Memory B cell (primary cell): ENCODE measurements at regions not wholly inside any gene's neighbourhood (a gene's known extent, or its start where the extent isn't known, plus 50 kb on each side); places are given as distances from the start of the nearest gene placed in this dataset.

Experiments
- ATAC-seq: fragments of 150-1000 bp; cut with Tn5 transposase; 2 replicates; pipeline ENCODE4 v1.10.0; 2021; ENCODE audit warnings: low read depth, mild to moderate bottlenecking, moderate library complexity
- DNase-seq, 2 donors: peaks; one replicate each; pipeline ENCODE4 v3.0.0; 2022; ENCODE audit warnings: low spot score in 2 of 2
- H3K27ac Mint-ChIP-seq: one replicate; pipeline ENCODE4 v1.8.0; 2022; ENCODE audit warnings: mild to moderate bottlenecking, moderate library complexity, mixed read lengths
- H3K27me3 Mint-ChIP-seq: one replicate; pipeline ENCODE4 v1.8.0; 2022; ENCODE audit warnings: mixed read lengths
- H3K36me3 Mint-ChIP-seq: one replicate; pipeline ENCODE4 v1.8.0; 2022; ENCODE audit warnings: mild to moderate bottlenecking, mixed read lengths
- H3K4me1 Mint-ChIP-seq: one replicate; pipeline ENCODE4 v1.8.0; 2022; ENCODE audit warnings: mixed read lengths
- H3K4me3 Mint-ChIP-seq: one replicate; pipeline ENCODE4 v1.8.0; 2022; ENCODE audit warnings: mild to moderate bottlenecking, moderate library complexity, mixed read lengths
- H3K9me3 Mint-ChIP-seq: one replicate; pipeline ENCODE4 v1.8.0; 2022; ENCODE audit warnings: mixed read lengths

GRCh38 chr16:87008664-87009063 lies 308.5 kb downstream of the C16orf95 start:
- H3K4me3 Mint-ChIP-seq = no peak overlapping the region
- DNase-seq = no peak
- no peak for ATAC-seq
- no peak overlapping the region for H3K27ac Mint-ChIP-seq
- H3K4me1 Mint-ChIP-seq = no peaks in the 10 kb centered on the region
- H3K36me3 Mint-ChIP-seq = no peaks in the 10 kb centered on the region
- H3K9me3 Mint-ChIP-seq = peaks cover 7% of the 10 kb centered on the region
- H3K27me3 Mint-ChIP-seq = no peaks in the 10 kb centered on the region

DNA sequence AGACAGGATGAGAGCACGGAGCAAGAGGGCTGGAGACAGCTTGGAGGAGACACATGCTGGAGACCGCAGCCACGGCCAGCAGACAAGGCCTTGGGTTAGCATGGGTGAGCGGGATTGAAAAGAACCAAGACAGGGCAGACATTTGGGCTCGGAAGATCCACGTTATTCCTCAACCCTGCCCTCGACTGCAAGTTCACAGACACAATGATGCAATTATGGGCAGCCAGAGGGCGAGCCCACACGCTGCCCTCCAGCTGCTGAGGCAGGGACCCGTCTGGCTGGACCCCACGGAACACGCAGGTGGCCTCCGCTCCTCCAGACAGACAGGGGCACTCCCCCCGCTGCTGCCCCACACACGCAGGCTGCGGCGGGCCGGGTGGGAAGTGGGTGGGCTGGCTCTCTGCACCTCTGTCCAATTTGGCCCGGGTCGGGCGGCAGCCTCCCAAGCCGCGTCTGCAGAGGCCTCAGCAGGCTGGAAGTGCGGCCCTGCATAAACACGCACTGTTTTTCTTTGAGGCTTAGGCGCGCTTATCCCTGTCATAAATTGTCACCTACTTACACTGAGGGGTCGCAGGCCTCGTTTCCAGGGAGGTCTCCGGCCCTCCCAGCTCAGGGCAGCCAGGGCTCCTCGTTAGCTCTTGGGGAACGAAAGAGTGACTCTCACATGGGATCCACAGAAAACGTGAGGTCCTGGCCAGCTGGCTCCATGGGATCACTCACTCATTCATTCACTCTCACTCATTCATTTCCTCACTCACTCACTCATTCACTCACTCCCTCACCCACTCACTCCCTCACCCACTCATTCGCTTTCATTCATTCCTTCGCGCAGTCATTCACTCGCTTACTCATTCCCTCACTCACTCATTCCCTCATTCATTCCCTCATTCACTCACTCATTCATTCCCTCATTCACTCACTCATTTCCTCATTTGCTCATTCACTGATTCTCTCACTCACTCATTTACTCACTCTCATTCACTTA lies 303.9 kb downstream of the C16orf95 start:
- no peak overlapping the region for H3K27ac Mint-ChIP-seq
- no peaks in the 10 kb centered on the region for H3K36me3 Mint-ChIP-seq
- ATAC-seq (no peak), DNase-seq (no peak)
- no peak overlapping the region for H3K4me3 Mint-ChIP-seq
- no peaks in the 10 kb centered on the region for H3K4me1 Mint-ChIP-seq
- peaks cover 4% of the 10 kb centered on the region for H3K9me3 Mint-ChIP-seq
- peaks cover 4% of the 10 kb centered on the region for H3K27me3 Mint-ChIP-seq

- no peak overlapping the region for H3K27ac Mint-ChIP-seq
- H3K36me3 Mint-ChIP-seq = no peaks in the 10 kb centered on the region
- no peaks in the 10 kb centered on the region for H3K4me1 Mint-ChIP-seq
- DNase-seq = no peak
- peaks cover 6% of the 10 kb centered on the region for H3K27me3 Mint-ChIP-seq
- ATAC-seq = no peak
- no peak overlapping the region for H3K4me3 Mint-ChIP-seq
- H3K9me3 Mint-ChIP-seq = peaks cover 4% of the 10 kb centered on the region
Measured at GRCh38 chr16:87014112-87014511, 303.1 kb downstream of the C16orf95 start.

DNA sequence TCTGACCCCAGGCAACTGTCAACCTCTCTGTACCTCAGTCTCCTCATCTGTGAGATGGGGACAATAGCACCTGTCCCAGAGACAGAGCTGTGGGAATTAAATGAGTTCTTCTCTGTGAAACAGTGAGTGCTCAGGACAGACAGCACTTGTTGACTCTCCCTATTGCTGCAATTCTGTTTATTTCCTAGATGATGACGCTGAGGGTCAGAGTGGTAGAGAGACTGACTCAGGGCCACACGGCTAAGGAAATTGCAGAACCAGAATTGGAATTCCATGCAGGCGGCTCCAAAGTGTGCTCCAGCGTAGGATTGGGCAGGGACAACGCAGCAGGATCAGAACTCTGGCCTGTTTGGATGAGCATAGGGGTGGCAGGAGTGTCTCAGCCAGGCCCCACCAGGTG lies 302.2 kb downstream of the C16orf95 start:
- Mint-ChIP-seq H3K4me1 (no peaks in the 10 kb centered on the region), H3K27ac (no peak overlapping the region), H3K4me3 (no peak overlapping the region), H3K27me3 (peaks cover 6% of the 10 kb centered on the region), H3K9me3 (peaks cover 2% of the 10 kb centered on the region), H3K36me3 (no peaks in the 10 kb centered on the region)
- DNase-seq = no peak
- no peak for ATAC-seq

GRCh38 chr16:87016046-87017035 lies 300.9 kb downstream of the C16orf95 start:
- DNase-seq = no peak
- H3K27me3 Mint-ChIP-seq = peaks cover 6% of the 10 kb centered on the region
- ATAC-seq = no peak
- H3K4me1 Mint-ChIP-seq = no peaks in the 10 kb centered on the region
- H3K4me3 Mint-ChIP-seq = no peak overlapping the region
- peaks cover 2% of the 10 kb centered on the region for H3K9me3 Mint-ChIP-seq
- no peak overlapping the region for H3K27ac Mint-ChIP-seq
- no peaks in the 10 kb centered on the region for H3K36me3 Mint-ChIP-seq

- no peak overlapping the region for H3K27ac Mint-ChIP-seq
- no peaks in the 10 kb centered on the region for H3K4me1 Mint-ChIP-seq
- peaks cover 6% of the 10 kb centered on the region for H3K27me3 Mint-ChIP-seq
- no peaks in the 10 kb centered on the region for H3K36me3 Mint-ChIP-seq
- no peak overlapping the region for H3K4me3 Mint-ChIP-seq
- DNase-seq = no peak
- ATAC-seq = no peak
- H3K9me3 Mint-ChIP-seq = peaks cover 2% of the 10 kb centered on the region
Measured at GRCh38 chr16:87017371-87018012, 299.7 kb downstream of the C16orf95 start.

DNA sequence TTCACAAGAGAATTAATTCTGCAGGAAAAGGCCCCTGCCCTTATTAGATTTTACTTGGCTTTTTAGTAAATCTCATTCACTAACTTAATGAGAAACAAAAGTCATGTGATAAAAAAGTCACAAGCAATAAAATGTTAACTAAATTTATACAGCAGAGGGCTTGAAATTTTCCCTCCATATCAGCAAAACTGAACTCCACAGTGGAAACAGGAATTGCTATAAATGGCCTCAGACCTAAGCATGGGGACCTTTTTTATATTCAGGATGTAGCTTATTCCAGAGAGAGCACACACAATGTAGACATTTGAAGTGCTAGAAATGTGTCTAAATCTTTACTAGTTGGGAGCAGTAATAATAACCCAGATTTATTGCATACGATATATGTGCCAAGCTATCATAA lies 291.5 kb downstream of the C16orf95 start:
- H3K4me1 Mint-ChIP-seq = no peaks in the 10 kb centered on the region
- no peak for DNase-seq
- H3K27me3 Mint-ChIP-seq = no peaks in the 10 kb centered on the region
- H3K36me3 Mint-ChIP-seq = no peaks in the 10 kb centered on the region
- H3K4me3 Mint-ChIP-seq = no peak overlapping the region
- no peak overlapping the region for H3K27ac Mint-ChIP-seq
- no peak for ATAC-seq
- peaks cover 5% of the 10 kb centered on the region for H3K9me3 Mint-ChIP-seq

GRCh38 chr16:87027056-87027616 lies 290.1 kb downstream of the C16orf95 start:
- Mint-ChIP-seq H3K9me3 (peaks cover 5% of the 10 kb centered on the region), H3K27ac (no peak overlapping the region), H3K27me3 (no peaks in the 10 kb centered on the region), H3K4me1 (no peaks in the 10 kb centered on the region), H3K36me3 (no peaks in the 10 kb centered on the region), H3K4me3 (no peak overlapping the region)
- ATAC-seq = no peak
- DNase-seq = no peak

- Mint-ChIP-seq H3K4me3 (no peak overlapping the region), H3K27me3 (peaks cover 2% of the 10 kb centered on the region), H3K36me3 (no peaks in the 10 kb centered on the region), H3K4me1 (no peaks in the 10 kb centered on the region), H3K27ac (no peak overlapping the region), H3K9me3 (peaks cover 5% of the 10 kb centered on the region)
- DNase-seq (no peak), ATAC-seq (no peak)
Measured at GRCh38 chr16:87028481-87029320, 288.5 kb downstream of the C16orf95 start.

GRCh38 chr16:87032554-87032953 lies 284.6 kb downstream of the C16orf95 start:
- no peaks in the 10 kb centered on the region for H3K36me3 Mint-ChIP-seq
- H3K4me3 Mint-ChIP-seq = no peak overlapping the region
- H3K9me3 Mint-ChIP-seq = peaks cover 5% of the 10 kb centered on the region
- no peak overlapping the region for H3K27ac Mint-ChIP-seq
- no peak for ATAC-seq
- H3K4me1 Mint-ChIP-seq = no peaks in the 10 kb centered on the region
- DNase-seq = no peak
- peaks cover 3% of the 10 kb centered on the region for H3K27me3 Mint-ChIP-seq

DNA sequence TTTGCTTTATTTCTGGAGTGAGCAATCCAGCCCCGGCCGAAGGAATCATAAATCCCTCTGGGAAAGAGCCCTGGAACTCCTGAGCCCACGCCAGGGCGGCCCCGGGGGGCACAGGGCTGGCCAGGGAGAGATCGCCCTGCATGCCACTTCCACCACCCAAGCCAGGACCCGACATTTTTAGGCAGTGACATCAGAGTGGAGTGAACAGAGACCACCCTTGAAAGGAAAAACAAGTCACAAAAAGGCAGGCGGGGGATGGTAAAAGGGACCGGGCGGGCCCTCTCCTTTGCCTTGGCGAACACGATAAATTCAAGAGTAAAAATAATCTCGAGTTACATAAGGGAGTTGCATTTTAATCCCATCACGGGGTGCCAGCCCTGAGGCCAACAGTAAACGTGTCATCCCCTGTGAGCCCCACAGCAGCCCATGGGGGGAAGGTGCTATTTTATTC lies 284.1 kb downstream of the C16orf95 start:
- H3K9me3 Mint-ChIP-seq = peaks cover 5% of the 10 kb centered on the region
- no peak overlapping the region for H3K27ac Mint-ChIP-seq
- no peaks in the 10 kb centered on the region for H3K4me1 Mint-ChIP-seq
- no peaks in the 10 kb centered on the region for H3K36me3 Mint-ChIP-seq
- H3K4me3 Mint-ChIP-seq = no peak overlapping the region
- peaks cover 3% of the 10 kb centered on the region for H3K27me3 Mint-ChIP-seq
- no peak for DNase-seq
- ATAC-seq = no peak

- ATAC-seq (no peak), DNase-seq (no peak)
- H3K27me3 Mint-ChIP-seq = peaks cover 3% of the 10 kb centered on the region
- no peaks in the 10 kb centered on the region for H3K4me1 Mint-ChIP-seq
- no peaks in the 10 kb centered on the region for H3K36me3 Mint-ChIP-seq
- H3K27ac Mint-ChIP-seq = no peak overlapping the region
- H3K4me3 Mint-ChIP-seq = no peak overlapping the region
- H3K9me3 Mint-ChIP-seq = peaks cover 5% of the 10 kb centered on the region
Measured at GRCh38 chr16:87033541-87034300, 283.5 kb downstream of the C16orf95 start.
